HEK293 (cell line): ENCODE measurements at regions not wholly inside any gene's neighbourhood (a gene's known extent, or its start where the extent isn't known, plus 50 kb on each side); places are given as distances from the start of the nearest gene placed in this dataset.

Source experiments
- CTCF ChIA-PET: fragments of 350-600 bp; formaldehyde crosslinking; extraction: SDS; loops from one replicate; lab custom pipeline; 2021; ENCODE audit warnings: antibody characterized with exemption; lab: Yijun Ruan, JAX
- POLR2A ChIA-PET: fragments of 300-600 bp; formaldehyde crosslinking; extraction: SDS; loops from one replicate; lab custom pipeline; 2020; ENCODE audit warnings: antibody characterized with exemption, inconsistent platforms; lab: Yijun Ruan, JAX
- H3K27ac ChIP-seq: fragments of 200-500 bp; sonication (Bioruptor generic); 2 replicates; pipeline ENCODE4 v1.5.1; 2014; ENCODE audit warnings: low read depth, low read length, control low read depth, inconsistent platforms; ENCODE audit errors: extremely low read depth
- H3K36me3 ChIP-seq, 2 experiments: fragments of 200-500 bp in 1 of 2; sonication (Bioruptor generic) in 1 of 2; 1 replicate in 1 of 2; 2 replicates in 1 of 2; pipeline ENCODE4 v1.5.1; 2014 to 2017; ENCODE audit warnings: inconsistent platforms in 2 of 2, low read length in 2 of 2; ENCODE audit not compliant: control insufficient read depth in 2 of 2, insufficient read depth in 1 of 2
- H3K4me1 ChIP-seq: fragments of 200-500 bp; sonication (Bioruptor generic); 2 replicates; pipeline ENCODE4 v1.5.1; 2014; ENCODE audit warnings: mild to moderate bottlenecking, low read length, inconsistent platforms; ENCODE audit not compliant: control insufficient read depth, insufficient read depth
- H3K4me3 ChIP-seq: 2 replicates; pipeline ENCODE4 v1.5.1; 2011; ENCODE audit warnings: low read depth, mild to moderate bottlenecking, control low read depth, low read length, moderate library complexity
- H3K9me3 ChIP-seq: fragments of 200-500 bp; sonication (Bioruptor generic); 2 replicates; pipeline ENCODE4 v1.5.1; 2014; ENCODE audit warnings: low read depth, low read length, inconsistent platforms; ENCODE audit not compliant: control insufficient read depth, insufficient read depth
- CTCF ChIP-seq: fragments of 450-650 bp; formaldehyde crosslinking; IDR thresholded peaks from 2 replicates; pipeline ENCODE4 v1.5.1; 2016; ENCODE audit warnings: missing biosample characterization, missing genetic modification characterization
- OSR2 ChIP-seq: fragments of 450-650 bp; formaldehyde crosslinking; IDR thresholded peaks from 2 replicates; pipeline ENCODE4 v1.5.1; 2016; ENCODE audit warnings: missing biosample characterization, missing genetic modification characterization
- SCRT1 ChIP-seq: fragments of 450-650 bp; formaldehyde crosslinking; IDR thresholded peaks from 2 replicates; pipeline ENCODE4 v1.5.1; 2016; ENCODE audit warnings: missing biosample characterization, missing genetic modification characterization, borderline replicate concordance
- ZBTB1 ChIP-seq: fragments of 450-650 bp; formaldehyde crosslinking; IDR thresholded peaks from 2 replicates; pipeline ENCODE4 v1.5.1; 2016; ENCODE audit warnings: missing biosample characterization, missing genetic modification characterization
- ZFP37 ChIP-seq: fragments of 450-650 bp; formaldehyde crosslinking; IDR thresholded peaks from 2 replicates; pipeline ENCODE4 v1.5.1; 2016; ENCODE audit warnings: missing biosample characterization, missing genetic modification characterization
- ZNF19 ChIP-seq: fragments of 450-650 bp; formaldehyde crosslinking; IDR thresholded peaks from 2 replicates; pipeline ENCODE4; 2016; ENCODE audit warnings: missing biosample characterization, missing genetic modification characterization, low read depth
- ZNF23 ChIP-seq: fragments of 450-650 bp; formaldehyde crosslinking; IDR thresholded peaks from 2 replicates; pipeline ENCODE4 v1.5.1; 2016; ENCODE audit warnings: missing biosample characterization, missing genetic modification characterization, borderline replicate concordance
- ZNF280C ChIP-seq: fragments of 450-650 bp; formaldehyde crosslinking; IDR thresholded peaks from 2 replicates; pipeline ENCODE4 v1.5.1; 2016; ENCODE audit warnings: missing biosample characterization, missing genetic modification characterization
- ZNF354C ChIP-seq: fragments of 450-650 bp; formaldehyde crosslinking; IDR thresholded peaks from 2 replicates; pipeline ENCODE4 v1.5.1; 2016; ENCODE audit warnings: missing biosample characterization, missing genetic modification characterization, low read depth, borderline replicate concordance
- ZNF362 ChIP-seq: fragments of 450-650 bp; formaldehyde crosslinking; IDR thresholded peaks from 2 replicates; pipeline ENCODE4 v1.5.1; 2016; ENCODE audit warnings: missing biosample characterization, missing genetic modification characterization
- ZNF394 ChIP-seq: fragments of 450-650 bp; formaldehyde crosslinking; IDR thresholded peaks from 2 replicates; pipeline ENCODE4 v1.5.1; 2016; ENCODE audit warnings: missing biosample characterization, missing genetic modification characterization, mild to moderate bottlenecking, moderate library complexity, borderline replicate concordance
- ZNF404 ChIP-seq: fragments of 450-650 bp; formaldehyde crosslinking; IDR thresholded peaks from 2 replicates; pipeline ENCODE4 v1.5.1; 2017; ENCODE audit warnings: missing biosample characterization, missing genetic modification characterization
- ZNF571 ChIP-seq: fragments of 450-650 bp; formaldehyde crosslinking; IDR thresholded peaks from 2 replicates; pipeline ENCODE4 v1.5.0; 2017; ENCODE audit warnings: missing biosample characterization, missing genetic modification characterization
- ZNF621 ChIP-seq: fragments of 450-650 bp; formaldehyde crosslinking; IDR thresholded peaks from 2 replicates; pipeline ENCODE4 v1.5.1; 2017; ENCODE audit warnings: missing biosample characterization, missing genetic modification characterization
- TF ChIP-seq, protein P1 (sequence below): fragments of 450-650 bp; formaldehyde crosslinking; conservative IDR thresholded peaks from 2 replicates; pipeline ENCODE4 v1.5.1; 2016; ENCODE audit warnings: low read depth, missing biosample characterization, missing genetic modification characterization
- TF ChIP-seq, protein P2 (sequence below): fragments of 450-650 bp; formaldehyde crosslinking; IDR thresholded peaks from 2 replicates; pipeline ENCODE4 v1.5.1; 2016; ENCODE audit warnings: missing biosample characterization, missing genetic modification characterization

GRCh38 chr4:60737858-60738257 lies 462.3 kb upstream of the ADGRL3 start:
- POLR2A ChIA-PET, result no interaction called here
- H3K9me3 ChIP-seq, result no peaks in the 10 kb centered on the region
- no peak overlapping the region for H3K4me3 ChIP-seq
- no peaks in the 10 kb centered on the region for H3K36me3 ChIP-seq
- no peak for TF ChIP-seq ZNF571 (tag by site-specific recombination)
- TF ChIP-seq CTCF, result no peak
- TF ChIP-seq ZNF621 (tag by site-specific recombination), result no peak
- TF ChIP-seq ZNF23 (tag by site-specific recombination), result no peak
- no peak for TF ChIP-seq ZNF362 (tag by site-specific recombination)
- no peak for TF ChIP-seq ZNF280C (tag by site-specific recombination)
- TF ChIP-seq ZNF394, result no peak
- TF ChIP-seq ZBTB1 (tag by site-specific recombination), result no peak
- TF ChIP-seq, protein P1, sequence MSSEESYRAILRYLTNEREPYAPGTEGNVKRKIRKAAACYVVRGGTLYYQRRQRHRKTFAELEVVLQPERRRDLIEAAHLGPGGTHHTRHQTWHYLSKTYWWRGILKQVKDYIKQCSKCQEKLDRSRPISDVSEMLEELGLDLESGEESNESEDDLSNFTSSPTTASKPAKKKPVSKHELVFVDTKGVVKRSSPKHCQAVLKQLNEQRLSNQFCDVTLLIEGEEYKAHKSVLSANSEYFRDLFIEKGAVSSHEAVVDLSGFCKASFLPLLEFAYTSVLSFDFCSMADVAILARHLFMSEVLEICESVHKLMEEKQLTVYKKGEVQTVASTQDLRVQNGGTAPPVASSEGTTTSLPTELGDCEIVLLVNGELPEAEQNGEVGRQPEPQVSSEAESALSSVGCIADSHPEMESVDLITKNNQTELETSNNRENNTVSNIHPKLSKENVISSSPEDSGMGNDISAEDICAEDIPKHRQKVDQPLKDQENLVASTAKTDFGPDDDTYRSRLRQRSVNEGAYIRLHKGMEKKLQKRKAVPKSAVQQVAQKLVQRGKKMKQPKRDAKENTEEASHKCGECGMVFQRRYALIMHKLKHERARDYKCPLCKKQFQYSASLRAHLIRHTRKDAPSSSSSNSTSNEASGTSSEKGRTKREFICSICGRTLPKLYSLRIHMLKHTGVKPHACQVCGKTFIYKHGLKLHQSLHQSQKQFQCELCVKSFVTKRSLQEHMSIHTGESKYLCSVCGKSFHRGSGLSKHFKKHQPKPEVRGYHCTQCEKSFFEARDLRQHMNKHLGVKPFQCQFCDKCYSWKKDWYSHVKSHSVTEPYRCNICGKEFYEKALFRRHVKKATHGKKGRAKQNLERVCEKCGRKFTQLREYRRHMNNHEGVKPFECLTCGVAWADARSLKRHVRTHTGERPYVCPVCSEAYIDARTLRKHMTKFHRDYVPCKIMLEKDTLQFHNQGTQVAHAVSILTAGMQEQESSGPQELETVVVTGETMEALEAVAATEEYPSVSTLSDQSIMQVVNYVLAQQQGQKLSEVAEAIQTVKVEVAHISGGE (tag by site-specific recombination), result no peak
- TF ChIP-seq ZFP37 (tag by site-specific recombination), result no peak
- TF ChIP-seq, protein P2, sequence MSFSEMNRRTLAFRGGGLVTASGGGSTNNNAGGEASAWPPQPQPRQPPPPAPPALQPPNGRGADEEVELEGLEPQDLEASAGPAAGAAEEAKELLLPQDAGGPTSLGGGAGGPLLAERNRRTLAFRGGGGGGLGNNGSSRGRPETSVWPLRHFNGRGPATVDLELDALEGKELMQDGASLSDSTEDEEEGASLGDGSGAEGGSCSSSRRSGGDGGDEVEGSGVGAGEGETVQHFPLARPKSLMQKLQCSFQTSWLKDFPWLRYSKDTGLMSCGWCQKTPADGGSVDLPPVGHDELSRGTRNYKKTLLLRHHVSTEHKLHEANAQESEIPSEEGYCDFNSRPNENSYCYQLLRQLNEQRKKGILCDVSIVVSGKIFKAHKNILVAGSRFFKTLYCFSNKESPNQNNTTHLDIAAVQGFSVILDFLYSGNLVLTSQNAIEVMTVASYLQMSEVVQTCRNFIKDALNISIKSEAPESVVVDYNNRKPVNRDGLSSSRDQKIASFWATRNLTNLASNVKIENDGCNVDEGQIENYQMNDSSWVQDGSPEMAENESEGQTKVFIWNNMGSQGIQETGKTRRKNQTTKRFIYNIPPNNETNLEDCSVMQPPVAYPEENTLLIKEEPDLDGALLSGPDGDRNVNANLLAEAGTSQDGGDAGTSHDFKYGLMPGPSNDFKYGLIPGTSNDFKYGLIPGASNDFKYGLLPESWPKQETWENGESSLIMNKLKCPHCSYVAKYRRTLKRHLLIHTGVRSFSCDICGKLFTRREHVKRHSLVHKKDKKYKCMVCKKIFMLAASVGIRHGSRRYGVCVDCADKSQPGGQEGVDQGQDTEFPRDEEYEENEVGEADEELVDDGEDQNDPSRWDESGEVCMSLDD, result no peak
- H3K27ac ChIP-seq, result no peak overlapping the region
- CTCF ChIA-PET, result no interaction called here
- no peaks in the 10 kb centered on the region for H3K4me1 ChIP-seq

DNA sequence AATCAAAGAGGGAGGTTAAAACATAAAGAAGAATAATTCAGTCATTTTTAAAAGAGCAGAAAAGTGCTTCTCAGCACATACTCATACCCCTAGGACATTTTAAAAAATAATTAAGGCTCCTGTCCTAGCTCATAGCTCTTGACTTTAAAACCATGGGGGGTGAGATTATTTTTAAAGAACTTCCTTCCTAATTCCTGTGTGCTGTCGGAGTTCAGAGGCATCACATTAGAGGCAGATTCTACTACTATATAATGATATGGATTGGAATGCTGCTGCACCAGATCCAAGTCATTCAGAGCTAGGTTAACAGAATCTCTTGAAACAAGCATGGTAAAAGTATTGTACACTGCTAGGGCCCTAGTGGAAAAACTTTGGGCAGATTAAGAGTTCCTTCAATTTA lies 456.5 kb upstream of the ADGRL3 start:
- TF ChIP-seq ZNF404 (tag by site-specific recombination) (no peak), ZNF19 (tag by site-specific recombination) (no peak), SCRT1 (tag by site-specific recombination) (no peak), ZNF354C (no peak), OSR2 (tag by site-specific recombination) (no peak), ZNF280C (tag by site-specific recombination) (no peak)
- Histone ChIP-seq H3K27ac (no peak overlapping the region), H3K4me3 (no peak overlapping the region), H3K36me3 (no peaks in the 10 kb centered on the region), H3K4me1 (no peaks in the 10 kb centered on the region), H3K9me3 (no peaks in the 10 kb centered on the region)
- CTCF ChIA-PET, result no interaction called here
- POLR2A ChIA-PET, result no interaction called here
